ENCODE measurements at regions not wholly inside any gene's neighbourhood (a gene's known extent, or its start where the extent isn't known, plus 50 kb on each side); places are given as distances from the start of the nearest gene placed in this dataset.

GRCh38 chr13:55990631-55991030 lies 1150.1 kb upstream of the PRR20A start:
- ChIA-PET CTCF (no interaction called here), POLR2A (no interaction called here)
- DNase-seq (ENCODE audit: low read depth, low spot score) = no peak
- no peak for TF ChIP-seq CTCF (IDR thresholded peaks at IDR 0.05; ENCODE audit: low read depth, low read length)
- Histone ChIP-seq H3K27me3 (ENCODE audit: control insufficient read depth, insufficient read depth, low read length) (no peaks in the 10 kb centered on the region), H3K27ac (ENCODE audit: low read depth, low read length) (no peak overlapping the region), H3K9me3 (ENCODE audit: control insufficient read depth, insufficient read depth, low read length) (no peaks in the 10 kb centered on the region; the same call in 1 of the 2 replicates), H3K4me3 (ENCODE audit: low read depth, low read length) (no peak overlapping the region)

DNA sequence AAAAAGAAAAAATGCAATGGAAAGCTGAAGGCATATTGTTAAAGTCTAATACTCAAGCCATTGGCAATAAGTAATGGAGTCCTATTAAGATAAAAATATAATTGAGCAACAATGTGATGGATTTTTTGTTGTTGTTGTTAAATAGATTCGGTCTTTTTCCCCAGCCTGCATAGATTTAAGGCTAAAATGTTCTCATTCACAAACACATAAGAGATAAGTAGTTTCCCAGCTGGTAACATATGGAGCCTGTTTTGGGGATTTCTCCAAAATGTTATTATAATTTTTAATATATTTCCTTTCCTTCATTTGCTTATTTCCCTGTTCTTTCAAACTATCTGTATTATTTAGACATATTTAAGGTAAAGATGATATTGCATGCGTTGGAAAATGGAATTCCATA lies 1149.1 kb upstream of the PRR20A start:
- POLR2A ChIA-PET = no interaction called here
- Histone ChIP-seq H3K4me3 (ENCODE audit: low read depth, low read length) (no peak overlapping the region), H3K27me3 (ENCODE audit: control insufficient read depth, insufficient read depth, low read length) (no peaks in the 10 kb centered on the region), H3K9me3 (ENCODE audit: control insufficient read depth, insufficient read depth, low read length) (no peaks in the 10 kb centered on the region; the same call in 1 of the 2 replicates), H3K27ac (ENCODE audit: low read depth, low read length) (no peak overlapping the region)
- TF ChIP-seq CTCF (IDR thresholded peaks at IDR 0.05; ENCODE audit: low read depth, low read length) = no peak
- DNase-seq (ENCODE audit: low read depth, low spot score) = no peak
- CTCF ChIA-PET = no interaction called here

GRCh38 chr13:55992145-55992544 lies 1148.6 kb upstream of the PRR20A start:
- no peak for DNase-seq (ENCODE audit: low read depth, low spot score)
- ChIA-PET POLR2A (no interaction called here), CTCF (no interaction called here)
- TF ChIP-seq CTCF (IDR thresholded peaks at IDR 0.05; ENCODE audit: low read depth, low read length) = no peak
- Histone ChIP-seq H3K27me3 (ENCODE audit: control insufficient read depth, insufficient read depth, low read length) (no peaks in the 10 kb centered on the region), H3K9me3 (ENCODE audit: control insufficient read depth, insufficient read depth, low read length) (no peaks in the 10 kb centered on the region; the same call in 1 of the 2 replicates), H3K4me3 (ENCODE audit: low read depth, low read length) (no peak overlapping the region), H3K27ac (ENCODE audit: low read depth, low read length) (no peak overlapping the region)

- no peak for DNase-seq (ENCODE audit: low read depth, low spot score)
- H3K27me3 ChIP-seq (ENCODE audit: control insufficient read depth, insufficient read depth, low read length) = no peaks in the 10 kb centered on the region
- TF ChIP-seq CTCF (IDR thresholded peaks at IDR 0.05; ENCODE audit: low read depth, low read length) = no peak
- no peak overlapping the region for H3K27ac ChIP-seq (ENCODE audit: low read depth, low read length)
- no peak overlapping the region for H3K4me3 ChIP-seq (ENCODE audit: low read depth, low read length)
- ChIA-PET CTCF (no interaction called here), POLR2A (no interaction called here)
- peaks cover 18% of the 10 kb centered on the region for H3K9me3 ChIP-seq (ENCODE audit: control insufficient read depth, insufficient read depth, low read length)
Observed at GRCh38 chr13:55999709-56000108, 1141.0 kb upstream of the PRR20A start.

DNA sequence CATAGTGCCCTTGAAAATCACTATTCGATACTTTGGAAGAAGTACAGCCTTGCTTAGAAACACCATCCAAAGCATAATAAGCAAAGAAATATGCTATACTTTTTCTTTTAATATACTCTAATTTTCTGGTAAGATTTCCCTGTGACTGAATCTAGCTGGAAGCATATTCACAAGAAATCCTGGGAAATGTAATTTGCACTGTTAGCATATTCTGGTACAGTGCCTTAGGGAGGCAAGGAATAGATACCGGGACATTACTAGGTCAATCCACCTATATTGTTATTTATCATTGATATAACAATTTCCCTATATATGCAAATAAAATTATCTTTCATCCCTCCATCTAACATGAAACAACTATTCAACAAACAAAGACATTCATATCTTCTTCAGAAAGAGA lies 1131.3 kb upstream of the PRR20A start:
- H3K4me3 ChIP-seq (ENCODE audit: low read depth, low read length) = no peak overlapping the region
- CTCF ChIA-PET = no interaction called here
- H3K27me3 ChIP-seq (ENCODE audit: control insufficient read depth, insufficient read depth, low read length) = no peaks in the 10 kb centered on the region
- TF ChIP-seq CTCF (IDR thresholded peaks at IDR 0.05; ENCODE audit: low read depth, low read length) = no peak
- POLR2A ChIA-PET = no interaction called here
- no peak for DNase-seq (ENCODE audit: low read depth, low spot score)
- no peak overlapping the region for H3K27ac ChIP-seq (ENCODE audit: low read depth, low read length)
- peaks cover 3% of the 10 kb centered on the region; the same call in 1 of the 2 replicates for H3K9me3 ChIP-seq (ENCODE audit: control insufficient read depth, insufficient read depth, low read length)

Measured in AG04450 (cell line).